ENCODE measurements at regions not wholly inside any gene's neighbourhood (a gene's known extent, or its start where the extent isn't known, plus 50 kb on each side); places are given as distances from the start of the nearest gene placed in this dataset.
A peak's percentile ranks its signal among the peaks of the same experiment; 100 is the strongest.
"Not testable (repeated sequence)": the region's sequence is repeated elsewhere in the genome, so short reads cannot be mapped to it uniquely, and the experiment has no call there.

GRCh38 chr13:87877477-87877876, 206.3 kb downstream of the SLITRK5 start:
- DNase-seq (ENCODE audit: low read depth) = no peak

- DNase-seq (ENCODE audit: low read depth) = no peak
These were observed 207.5 kb downstream of the SLITRK5 start for GRCh38 chr13:87878706-87879105.

- DNase-seq (ENCODE audit: low read depth) = no peak
These were observed 213.7 kb downstream of the SLITRK5 start for GRCh38 chr13:87884884-87885283.

GRCh38 chr13:87887459-87888123, 216.4 kb downstream of the SLITRK5 start:
- no peak for DNase-seq (ENCODE audit: low read depth)

GRCh38 chr13:87889254-87889653, 218.1 kb downstream of the SLITRK5 start:
- DNase-seq (ENCODE audit: low read depth) = no peak

GRCh38 chr13:87893186-87893585, 222.0 kb downstream of the SLITRK5 start:
- no peak for DNase-seq (ENCODE audit: low read depth)

GRCh38 chr13:87894059-87894458, 222.9 kb downstream of the SLITRK5 start:
- no peak for DNase-seq (ENCODE audit: low read depth)

- DNase-seq (ENCODE audit: low read depth) = no peak
These were observed 232.4 kb downstream of the SLITRK5 start for GRCh38 chr13:87903553-87903952.

- no peak for DNase-seq (ENCODE audit: low read depth)
These were observed 235.2 kb downstream of the SLITRK5 start for GRCh38 chr13:87906411-87906810.

GRCh38 chr13:87907202-87907601, 236.0 kb downstream of the SLITRK5 start:
- DNase-seq (ENCODE audit: low read depth) = no peak

GRCh38 chr13:87919956-87920355, 248.8 kb downstream of the SLITRK5 start:
- no peak for DNase-seq (ENCODE audit: low read depth)

GRCh38 chr13:87923753-87924152, 252.6 kb downstream of the SLITRK5 start:
- DNase-seq (ENCODE audit: low read depth) = no peak

- peak; percentile 33 for DNase-seq (ENCODE audit: low read depth)
These were observed 253.8 kb downstream of the SLITRK5 start for GRCh38 chr13:87925006-87925405.

GRCh38 chr13:87940776-87941175, 269.6 kb downstream of the SLITRK5 start:
- no peak for DNase-seq (ENCODE audit: low read depth)

- DNase-seq (ENCODE audit: low read depth) = no peak
These were observed 270.1 kb downstream of the SLITRK5 start for GRCh38 chr13:87941226-87941625.

GRCh38 chr13:87942205-87942604, 271.0 kb downstream of the SLITRK5 start:
- no peak for DNase-seq (ENCODE audit: low read depth)

- no peak for DNase-seq (ENCODE audit: low read depth)
These were observed 272.9 kb downstream of the SLITRK5 start for GRCh38 chr13:87944038-87944437.

- no peak for DNase-seq (ENCODE audit: low read depth)
These were observed 281.2 kb downstream of the SLITRK5 start for GRCh38 chr13:87952377-87952776.

- DNase-seq (ENCODE audit: low read depth) = no peak
These were observed 282.2 kb downstream of the SLITRK5 start for GRCh38 chr13:87953381-87953780.

- no peak for DNase-seq (ENCODE audit: low read depth)
These were observed 282.9 kb downstream of the SLITRK5 start for GRCh38 chr13:87954091-87954490.

GRCh38 chr13:87961546-87961945, 290.4 kb downstream of the SLITRK5 start:
- no peak for DNase-seq (ENCODE audit: low read depth)

GRCh38 chr13:87972568-87972967, 301.4 kb downstream of the SLITRK5 start:
- DNase-seq (ENCODE audit: low read depth) = no peak

- DNase-seq (ENCODE audit: low read depth) = no peak
These were observed 303.9 kb downstream of the SLITRK5 start for GRCh38 chr13:87975035-87975434.

GRCh38 chr13:87976650-87977049, 305.5 kb downstream of the SLITRK5 start:
- not testable (repeated sequence) for DNase-seq (ENCODE audit: low read depth)

All from HS-5 (cell line).